GM19468 (cell line): ENCODE measurements at regions not wholly inside any gene's neighbourhood (a gene's known extent, or its start where the extent isn't known, plus 50 kb on each side); places are given as distances from the start of the nearest gene placed in this dataset.
A peak's percentile ranks its signal among the peaks of the same experiment; 100 is the strongest.
"Not testable (repeated sequence)": the region's sequence is repeated elsewhere in the genome, so short reads cannot be mapped to it uniquely, and the experiment has no call there.

Experiments used
- ATAC-seq: cut with Tn5 transposase; IDR thresholded peaks from one replicate; pipeline ENCODE4 v1.9.1; 2021; ENCODE audit warnings: mild to moderate bottlenecking, moderate library complexity, moderate number of reproducible peaks; ENCODE audit not compliant: unreplicated experiment; ENCODE audit errors: extremely low read depth

DNA sequence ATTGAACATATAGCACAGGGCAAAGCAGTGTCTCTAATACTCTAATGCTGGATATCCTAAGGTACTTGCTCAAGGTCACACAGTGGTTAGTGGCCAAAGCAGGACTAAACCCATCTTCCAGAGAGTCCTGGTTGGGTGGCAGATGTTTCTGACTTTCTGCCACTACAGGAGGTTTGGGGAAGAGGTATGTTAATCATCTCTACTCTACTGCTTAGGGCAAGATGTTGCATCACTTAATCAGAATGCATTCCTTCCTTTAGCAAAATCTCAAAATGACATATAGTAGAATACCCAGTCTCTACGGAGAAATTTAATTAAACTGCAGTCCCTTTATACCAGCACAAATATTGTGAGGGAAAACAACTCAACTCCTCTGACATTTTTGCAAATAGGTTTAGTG lies 190.7 kb upstream of the FAM241A start:
- ATAC-seq: no peak

- no peak for ATAC-seq
Observed at GRCh38 chr4:111955001-111955400, 190.3 kb upstream of the FAM241A start.

GRCh38 chr4:111957116-111957515 lies 188.1 kb upstream of the FAM241A start:
- ATAC-seq: no peak

DNA sequence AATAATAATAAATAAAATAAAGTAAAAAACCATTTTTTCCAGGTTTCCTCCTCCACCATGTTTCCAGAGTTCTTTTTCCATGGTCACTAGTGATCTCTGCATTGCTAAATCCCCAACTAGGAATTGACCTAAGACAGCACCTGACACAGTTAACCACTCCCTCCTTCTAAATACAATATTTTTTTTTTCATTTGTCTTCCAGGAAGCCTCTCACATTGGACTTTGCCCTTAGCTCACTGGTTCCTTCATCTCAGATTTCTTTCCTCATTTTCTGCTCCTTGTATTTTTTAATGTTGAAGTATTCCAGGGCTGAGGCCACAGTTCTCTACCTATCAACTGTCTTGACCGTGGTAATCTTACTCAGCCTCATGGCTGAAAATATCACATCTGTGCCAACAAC lies 187.3 kb upstream of the FAM241A start:
- no peak for ATAC-seq

DNA sequence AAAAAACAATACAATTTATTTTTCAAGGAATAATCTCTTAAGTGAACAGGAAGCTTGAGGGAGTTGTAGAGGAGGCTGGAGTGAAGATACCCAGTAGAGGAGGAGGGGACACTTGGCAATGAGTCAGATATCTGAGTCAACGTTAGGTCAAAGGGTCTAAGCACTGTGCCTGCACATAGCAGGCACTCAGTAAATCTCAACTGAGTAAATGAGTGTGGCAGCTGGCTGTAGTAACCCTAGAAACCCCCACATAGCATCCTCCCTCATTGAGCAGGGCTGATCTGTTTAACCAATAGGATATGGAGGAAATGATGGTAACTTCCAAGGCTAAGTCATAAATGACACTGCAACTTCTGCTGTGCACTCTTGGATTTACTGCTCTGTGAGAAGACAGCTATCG lies 186.0 kb upstream of the FAM241A start:
- no peak for ATAC-seq

DNA sequence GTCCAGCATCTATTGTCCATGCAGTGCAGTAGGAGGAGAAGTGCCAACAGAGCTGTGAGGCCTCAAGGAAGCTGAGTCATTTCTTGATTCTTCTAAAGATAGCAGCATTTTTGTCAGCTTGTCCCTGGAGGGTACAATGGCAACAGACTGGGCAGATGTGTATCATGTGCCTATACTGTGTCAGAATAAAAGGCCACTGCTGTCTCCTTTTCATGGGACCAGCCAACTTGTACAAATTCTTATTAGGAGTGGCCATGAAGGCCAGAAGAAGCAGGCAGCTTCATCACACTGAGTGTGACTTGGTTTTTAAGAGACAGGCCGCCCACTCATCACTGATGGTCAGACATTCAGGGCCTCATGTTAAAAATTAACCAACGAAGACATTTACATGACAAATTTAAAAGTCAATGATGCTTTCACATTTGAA lies 185.0 kb upstream of the FAM241A start:
- peak; percentile 98 for ATAC-seq

GRCh38 chr4:111961026-111961425 lies 184.2 kb upstream of the FAM241A start:
- not testable (repeated sequence) for ATAC-seq

DNA sequence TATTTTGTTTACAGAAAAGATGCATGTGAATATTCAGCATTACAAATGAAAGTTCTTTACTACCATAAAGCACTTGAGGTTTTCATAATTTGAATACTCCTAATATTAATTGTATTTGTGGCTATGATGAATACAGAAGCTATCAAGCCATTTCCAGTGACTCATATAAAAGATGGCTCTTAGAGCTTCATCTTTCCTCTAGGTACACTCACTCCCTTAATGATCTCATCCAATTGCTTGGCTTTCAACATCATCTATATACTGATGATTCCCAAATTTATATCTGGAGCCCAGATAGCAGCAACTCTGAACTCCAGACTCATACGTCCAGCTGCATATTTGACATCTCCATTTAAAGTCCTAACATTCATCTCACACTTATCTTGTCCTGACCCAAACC lies 183.4 kb upstream of the FAM241A start:
- ATAC-seq: no peak

GRCh38 chr4:111963158-111963700 lies 182.0 kb upstream of the FAM241A start:
- ATAC-seq: no peak

GRCh38 chr4:111977419-111977965 lies 167.8 kb upstream of the FAM241A start:
- no peak for ATAC-seq

DNA sequence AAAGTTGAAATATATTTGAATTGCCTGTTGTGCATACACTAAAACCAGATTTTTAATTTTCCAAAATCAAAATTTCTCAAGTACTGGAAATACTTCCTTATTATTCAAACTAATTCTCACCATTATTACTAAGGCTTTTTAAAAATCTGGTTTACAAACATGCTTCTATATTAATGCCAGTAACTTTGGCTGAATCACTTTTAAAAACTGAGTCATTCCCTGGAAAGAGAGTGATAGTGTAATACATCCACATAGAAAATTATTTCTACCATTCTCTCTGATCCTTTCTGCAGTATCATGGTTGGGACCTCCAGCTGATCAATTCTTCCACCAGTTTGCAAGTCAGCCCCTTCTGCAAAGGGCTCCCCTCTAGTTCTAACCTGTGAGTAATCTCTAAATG lies 165.3 kb upstream of the FAM241A start:
- ATAC-seq: no peak

DNA sequence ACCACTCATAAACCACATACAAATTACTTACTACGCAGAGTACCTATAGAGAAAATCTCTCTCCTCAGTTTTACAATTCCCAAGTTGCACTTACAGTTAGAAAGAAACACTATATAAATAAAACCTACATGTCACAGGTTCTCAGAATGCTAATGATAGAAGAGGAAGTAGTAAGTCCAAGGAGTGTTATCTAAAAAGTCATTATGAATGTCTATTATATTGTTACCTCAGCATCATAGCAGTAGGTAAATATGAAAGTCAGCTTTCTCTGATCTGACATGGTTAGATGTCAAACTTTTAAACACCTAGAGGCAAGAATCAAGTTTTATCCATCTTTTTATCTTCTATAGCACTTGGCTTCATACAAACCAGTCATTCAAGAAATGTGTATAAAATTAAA lies 163.2 kb upstream of the FAM241A start:
- no peak for ATAC-seq

- no peak for ATAC-seq
Observed at GRCh38 chr4:111984169-111984819, 161.0 kb upstream of the FAM241A start.

DNA sequence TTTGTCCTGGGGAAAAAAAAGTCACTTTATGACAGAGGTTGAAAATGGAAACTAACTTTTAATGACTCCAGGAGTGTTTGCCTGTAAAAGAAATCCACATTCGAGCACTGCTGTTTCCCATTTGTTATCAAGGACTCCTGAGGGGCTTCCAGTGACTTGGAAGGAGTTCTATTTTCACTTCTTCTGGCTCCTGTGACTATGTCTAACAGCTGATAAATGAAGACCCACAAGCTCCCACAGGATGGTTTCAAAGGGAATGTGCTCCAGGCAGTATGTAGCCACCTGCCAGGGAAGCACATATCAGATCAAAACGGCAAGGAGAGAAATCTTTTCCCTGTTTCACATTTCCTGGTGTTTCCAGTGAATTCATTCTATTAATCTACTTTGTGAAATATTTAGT lies 159.8 kb upstream of the FAM241A start:
- ATAC-seq: no peak

- no peak for ATAC-seq
Observed at GRCh38 chr4:111986095-111986494, 159.2 kb upstream of the FAM241A start.

DNA sequence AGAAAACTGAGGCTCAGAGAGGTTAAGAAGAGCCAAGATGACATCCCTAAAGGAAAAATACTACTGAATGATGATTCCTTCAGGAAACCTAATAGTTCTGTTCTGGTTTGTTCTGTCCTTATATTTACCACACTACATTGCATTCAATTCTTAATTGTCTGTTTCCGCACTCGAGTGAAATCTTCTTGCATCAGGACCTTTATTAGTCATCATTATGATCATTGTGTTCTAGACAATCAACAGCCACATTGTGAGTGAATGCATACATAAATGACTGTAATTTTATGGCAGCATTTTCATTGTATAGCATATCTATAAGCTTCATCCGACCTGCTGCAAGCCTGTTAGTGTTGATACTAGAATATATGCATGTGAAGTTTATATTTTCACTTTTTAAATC lies 156.7 kb upstream of the FAM241A start:
- no peak for ATAC-seq

GRCh38 chr4:111989817-111990216 lies 155.4 kb upstream of the FAM241A start:
- ATAC-seq: no peak

DNA sequence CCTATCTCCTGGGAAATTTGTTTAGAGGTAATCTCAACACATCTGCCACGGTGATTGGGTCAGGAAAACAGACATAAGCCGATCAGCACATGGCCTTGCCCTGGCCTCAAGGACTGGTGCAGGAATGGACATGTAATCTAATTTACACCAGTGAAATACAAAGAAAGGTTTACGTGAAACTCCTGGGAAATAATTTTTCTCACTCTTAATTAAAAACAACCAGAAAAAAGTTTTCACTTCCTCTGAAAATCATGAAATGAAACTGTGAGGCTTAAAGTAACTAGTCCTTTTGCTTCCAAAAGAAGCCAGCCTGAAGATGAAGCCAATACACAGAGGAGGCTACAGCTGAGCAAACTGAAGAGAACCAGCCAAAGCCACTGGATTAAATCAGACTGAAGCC lies 154.1 kb upstream of the FAM241A start:
- ATAC-seq: peak; percentile 95

DNA sequence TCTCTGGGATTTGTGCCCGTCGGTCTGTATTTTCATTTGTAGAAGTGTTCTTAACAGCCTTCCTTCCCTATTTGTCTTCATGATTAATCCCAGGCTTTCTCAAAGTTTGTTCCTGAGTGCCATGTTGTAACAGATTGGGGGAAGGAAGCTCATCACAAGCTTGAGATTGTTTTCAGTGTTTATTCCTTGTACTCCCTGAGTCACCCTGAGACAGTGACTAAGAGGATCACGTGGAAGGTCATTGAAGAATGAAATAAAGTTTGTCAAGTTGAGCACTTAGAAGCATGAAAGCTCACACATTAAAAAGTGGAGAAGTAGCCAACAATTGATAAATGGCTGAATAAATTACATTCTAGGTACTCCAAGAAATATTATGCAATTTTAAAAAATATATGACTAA lies 153.5 kb upstream of the FAM241A start:
- no peak for ATAC-seq

GRCh38 chr4:111992351-111993168 lies 152.7 kb upstream of the FAM241A start:
- no peak for ATAC-seq

DNA sequence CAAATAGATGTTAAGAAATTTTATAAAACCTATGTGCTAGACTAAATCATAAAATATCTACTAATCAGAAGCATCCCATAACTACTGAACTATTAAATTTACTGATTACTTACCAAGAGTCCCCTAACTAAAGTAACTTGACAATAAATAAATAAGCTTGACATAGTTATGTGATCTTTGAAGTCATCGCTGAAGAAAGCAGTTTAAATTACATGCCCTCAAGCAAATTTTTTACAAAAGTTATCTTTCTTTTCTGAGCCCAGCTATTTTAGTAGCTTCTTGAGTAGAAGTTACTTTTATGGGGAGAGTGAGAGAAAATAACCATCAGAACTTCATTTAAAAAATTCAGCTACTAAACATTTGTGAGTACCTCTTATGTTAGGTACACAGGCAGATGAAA lies 150.9 kb upstream of the FAM241A start:
- no peak for ATAC-seq
